CD4-positive, alpha-beta T cell treated with Interleukin-4 for 1 hour (primary cell): ENCODE measurements at regions not wholly inside any gene's neighbourhood (a gene's known extent, or its start where the extent isn't known, plus 50 kb on each side); places are given as distances from the start of the nearest gene placed in this dataset.
"Not testable (repeated sequence)": the region's sequence is repeated elsewhere in the genome, so short reads cannot be mapped to it uniquely, and the experiment has no call there.

Experiments used
- DNase-seq, 2 donors: peaks; one replicate each; pipeline ENCODE4 v3.0.0-alpha.2; 2020 to 2022

GRCh38 chr2:133624551-133624950, 56.3 kb upstream of the NCKAP5 start:
- no peak for DNase-seq

- DNase-seq: no peak
Measured at GRCh38 chr2:133627741-133628140, 59.5 kb upstream of the NCKAP5 start.

- no peak for DNase-seq
Measured at GRCh38 chr2:133633309-133633708, 65.0 kb upstream of the NCKAP5 start.

GRCh38 chr2:133633881-133634409, 65.7 kb upstream of the NCKAP5 start:
- no peak for DNase-seq

- no peak for DNase-seq
Measured at GRCh38 chr2:133635131-133635530, 66.9 kb upstream of the NCKAP5 start.

- DNase-seq: no peak
Measured at GRCh38 chr2:133636287-133636686, 68.0 kb upstream of the NCKAP5 start.

- no peak for DNase-seq
Measured at GRCh38 chr2:133640103-133640502, 71.8 kb upstream of the NCKAP5 start.

- DNase-seq: no peak
Measured at GRCh38 chr2:133641497-133641896, 73.2 kb upstream of the NCKAP5 start.

- DNase-seq: no peak
Measured at GRCh38 chr2:133641942-133642725, 73.9 kb upstream of the NCKAP5 start.

GRCh38 chr2:133642791-133643191, 74.5 kb upstream of the NCKAP5 start:
- DNase-seq: no peak

- no peak for DNase-seq
Measured at GRCh38 chr2:133643863-133644262, 75.6 kb upstream of the NCKAP5 start.

- no peak for DNase-seq
Measured at GRCh38 chr2:133644846-133645245, 76.6 kb upstream of the NCKAP5 start.

- DNase-seq: not testable (repeated sequence)
Measured at GRCh38 chr2:133647386-133647785, 79.1 kb upstream of the NCKAP5 start.

GRCh38 chr2:133651861-133652260, 83.6 kb upstream of the NCKAP5 start:
- DNase-seq: no peak

- DNase-seq: no peak
Measured at GRCh38 chr2:133652398-133652797, 84.1 kb upstream of the NCKAP5 start.

- no peak for DNase-seq
Measured at GRCh38 chr2:133653056-133653455, 84.8 kb upstream of the NCKAP5 start.

- DNase-seq: no peak
Measured at GRCh38 chr2:133654949-133655348, 86.7 kb upstream of the NCKAP5 start.

- no peak for DNase-seq
Measured at GRCh38 chr2:133655610-133656009, 87.3 kb upstream of the NCKAP5 start.

GRCh38 chr2:133657591-133657990, 89.3 kb upstream of the NCKAP5 start:
- no peak for DNase-seq

GRCh38 chr2:133658020-133658903, 90.0 kb upstream of the NCKAP5 start:
- no peak for DNase-seq

- DNase-seq: no peak
Measured at GRCh38 chr2:133660510-133660909, 92.2 kb upstream of the NCKAP5 start.

- no peak for DNase-seq
Measured at GRCh38 chr2:133661392-133661791, 93.1 kb upstream of the NCKAP5 start.

- DNase-seq: no peak
Measured at GRCh38 chr2:133666621-133667020, 98.4 kb upstream of the NCKAP5 start.

- DNase-seq: no peak
Measured at GRCh38 chr2:133667085-133667484, 98.8 kb upstream of the NCKAP5 start.
